ENCODE measurements at regions not wholly inside any gene's neighbourhood (a gene's known extent, or its start where the extent isn't known, plus 50 kb on each side); places are given as distances from the start of the nearest gene placed in this dataset.

- TF ChIP-seq, protein P1, sequence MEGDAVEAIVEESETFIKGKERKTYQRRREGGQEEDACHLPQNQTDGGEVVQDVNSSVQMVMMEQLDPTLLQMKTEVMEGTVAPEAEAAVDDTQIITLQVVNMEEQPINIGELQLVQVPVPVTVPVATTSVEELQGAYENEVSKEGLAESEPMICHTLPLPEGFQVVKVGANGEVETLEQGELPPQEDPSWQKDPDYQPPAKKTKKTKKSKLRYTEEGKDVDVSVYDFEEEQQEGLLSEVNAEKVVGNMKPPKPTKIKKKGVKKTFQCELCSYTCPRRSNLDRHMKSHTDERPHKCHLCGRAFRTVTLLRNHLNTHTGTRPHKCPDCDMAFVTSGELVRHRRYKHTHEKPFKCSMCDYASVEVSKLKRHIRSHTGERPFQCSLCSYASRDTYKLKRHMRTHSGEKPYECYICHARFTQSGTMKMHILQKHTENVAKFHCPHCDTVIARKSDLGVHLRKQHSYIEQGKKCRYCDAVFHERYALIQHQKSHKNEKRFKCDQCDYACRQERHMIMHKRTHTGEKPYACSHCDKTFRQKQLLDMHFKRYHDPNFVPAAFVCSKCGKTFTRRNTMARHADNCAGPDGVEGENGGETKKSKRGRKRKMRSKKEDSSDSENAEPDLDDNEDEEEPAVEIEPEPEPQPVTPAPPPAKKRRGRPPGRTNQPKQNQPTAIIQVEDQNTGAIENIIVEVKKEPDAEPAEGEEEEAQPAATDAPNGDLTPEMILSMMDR (IDR thresholded peaks at IDR 0.05) = no peak
- no peak for TF ChIP-seq ZFX (IDR thresholded peaks at IDR 0.05; ENCODE audit: borderline replicate concordance)
These were observed 237.4 kb downstream of the LPIN1 start for GRCh38 chr2:11983870-11984269.

Measured in 22Rv1 (cell line).